ENCODE measurements at regions not wholly inside any gene's neighbourhood (a gene's known extent, or its start where the extent isn't known, plus 50 kb on each side); places are given as distances from the start of the nearest gene placed in this dataset.

- no peak overlapping the region for H3K27ac Mint-ChIP-seq (ENCODE audit: unreplicated experiment)
- H3K36me3 Mint-ChIP-seq (ENCODE audit: unreplicated experiment), result no peaks in the 10 kb centered on the region
- no peak overlapping the region for H3K4me3 Mint-ChIP-seq (ENCODE audit: unreplicated experiment)
- no peaks in the 10 kb centered on the region for H3K4me1 Mint-ChIP-seq (ENCODE audit: unreplicated experiment)
- DNase-seq (ENCODE audit: extremely low spot score, unreplicated experiment), result no peak
- no peaks in the 10 kb centered on the region for H3K9me3 Mint-ChIP-seq (ENCODE audit: unreplicated experiment)
- no peak for TF ChIP-seq CTCF (IDR thresholded peaks at IDR 0.05)
- peaks cover 40% of the 10 kb centered on the region for H3K27me3 Mint-ChIP-seq (ENCODE audit: unreplicated experiment)
These were observed 435.7 kb upstream of the PFKP start for GRCh38 chr10:2631557-2632205.

- H3K9me3 Mint-ChIP-seq (ENCODE audit: unreplicated experiment), result no peaks in the 10 kb centered on the region
- no peak for DNase-seq (ENCODE audit: extremely low spot score, unreplicated experiment)
- H3K4me1 Mint-ChIP-seq (ENCODE audit: unreplicated experiment), result no peaks in the 10 kb centered on the region
- no peak overlapping the region for H3K27ac Mint-ChIP-seq (ENCODE audit: unreplicated experiment)
- H3K4me3 Mint-ChIP-seq (ENCODE audit: unreplicated experiment), result no peak overlapping the region
- TF ChIP-seq CTCF (IDR thresholded peaks at IDR 0.05), result no peak
- H3K36me3 Mint-ChIP-seq (ENCODE audit: unreplicated experiment), result no peaks in the 10 kb centered on the region
- peaks cover 28% of the 10 kb centered on the region for H3K27me3 Mint-ChIP-seq (ENCODE audit: unreplicated experiment)
These were observed 438.6 kb upstream of the PFKP start for GRCh38 chr10:2628705-2629104.

GRCh38 chr10:2627969-2628368 lies 439.4 kb upstream of the PFKP start:
- no peaks in the 10 kb centered on the region for H3K9me3 Mint-ChIP-seq (ENCODE audit: unreplicated experiment)
- H3K36me3 Mint-ChIP-seq (ENCODE audit: unreplicated experiment), result no peaks in the 10 kb centered on the region
- no peak for TF ChIP-seq CTCF (IDR thresholded peaks at IDR 0.05)
- no peak overlapping the region for H3K4me3 Mint-ChIP-seq (ENCODE audit: unreplicated experiment)
- H3K4me1 Mint-ChIP-seq (ENCODE audit: unreplicated experiment), result no peaks in the 10 kb centered on the region
- H3K27me3 Mint-ChIP-seq (ENCODE audit: unreplicated experiment), result peaks cover 20% of the 10 kb centered on the region
- no peak for DNase-seq (ENCODE audit: extremely low spot score, unreplicated experiment)
- no peak overlapping the region for H3K27ac Mint-ChIP-seq (ENCODE audit: unreplicated experiment)

- Mint-ChIP-seq H3K9me3 (ENCODE audit: unreplicated experiment) (no peaks in the 10 kb centered on the region), H3K4me1 (ENCODE audit: unreplicated experiment) (no peaks in the 10 kb centered on the region)
These were observed 442.3 kb upstream of the PFKP start for GRCh38 chr10:2625094-2625493.

More at GRCh38 chr10:2625094-2625493, 442.3 kb upstream of the PFKP start:
- H3K27me3 Mint-ChIP-seq (ENCODE audit: unreplicated experiment), result peaks cover 8% of the 10 kb centered on the region
- H3K36me3 Mint-ChIP-seq (ENCODE audit: unreplicated experiment), result no peaks in the 10 kb centered on the region
- H3K4me3 Mint-ChIP-seq (ENCODE audit: unreplicated experiment), result no peak overlapping the region
- DNase-seq (ENCODE audit: extremely low spot score, unreplicated experiment), result no peak
- no peak overlapping the region for H3K27ac Mint-ChIP-seq (ENCODE audit: unreplicated experiment)
- TF ChIP-seq CTCF (IDR thresholded peaks at IDR 0.05), result no peak
